Left ventricle myocardium inferior (tissue), 1 donor: ENCODE measurements at regions not wholly inside any gene's neighbourhood (a gene's known extent, or its start where the extent isn't known, plus 50 kb on each side); places are given as distances from the start of the nearest gene placed in this dataset.

Source experiments
- DNase-seq: peaks from one replicate; pipeline ENCODE4 v3.0.0-alpha.2; 2020
- H3K27ac ChIP-seq: fragments of 200-600 bp; replicated peaks from 2 replicates; pipeline ENCODE4 v1.8.0; 2021
- H3K27me3 ChIP-seq: fragments of 200-600 bp; 2 replicates; pipeline ENCODE4 v1.8.0; 2021; ENCODE audit warnings: low read depth
- H3K36me3 ChIP-seq: fragments of 200-600 bp; 2 replicates; pipeline ENCODE4 v1.8.0; 2021
- H3K4me1 ChIP-seq: fragments of 200-600 bp; 2 replicates; pipeline ENCODE4 v1.8.0; 2021
- H3K4me3 ChIP-seq: fragments of 200-600 bp; 2 replicates; pipeline ENCODE4 v1.8.0; 2021; ENCODE audit warnings: mild to moderate bottlenecking, moderate library complexity
- H3K9me3 ChIP-seq: fragments of 200-600 bp; replicated peaks from 2 replicates; pipeline ENCODE4 v1.8.0; 2021
- intact Hi-C: fragments of 100-400 bp; cut with micrococcal nuclease; formaldehyde crosslinking; loops from one replicate; pipeline ENCODE4 v1.11.0; 2022
- TF ChIP-seq, protein P1 (sequence below): fragments of 200-600 bp; IDR thresholded peaks from 2 replicates; pipeline ENCODE4 v1.8.0; 2021; ENCODE audit warnings: antibody characterized with exemption, mild to moderate bottlenecking, borderline replicate concordance
- donor health status: DM: no; HTN: yes; CAD: no; lungs with severe emphysema.

GRCh38 chr3:191695815-191696153 is 234.8 kb downstream of the PYDC2 start:
- Histone ChIP-seq H3K27me3 (no peaks in the 10 kb centered on the region), H3K4me3 (no peak overlapping the region), H3K4me1 (no peaks in the 10 kb centered on the region), H3K9me3 (no peaks in the 10 kb centered on the region), H3K27ac (no peak overlapping the region), H3K36me3 (no peaks in the 10 kb centered on the region)
- TF ChIP-seq, protein P1, sequence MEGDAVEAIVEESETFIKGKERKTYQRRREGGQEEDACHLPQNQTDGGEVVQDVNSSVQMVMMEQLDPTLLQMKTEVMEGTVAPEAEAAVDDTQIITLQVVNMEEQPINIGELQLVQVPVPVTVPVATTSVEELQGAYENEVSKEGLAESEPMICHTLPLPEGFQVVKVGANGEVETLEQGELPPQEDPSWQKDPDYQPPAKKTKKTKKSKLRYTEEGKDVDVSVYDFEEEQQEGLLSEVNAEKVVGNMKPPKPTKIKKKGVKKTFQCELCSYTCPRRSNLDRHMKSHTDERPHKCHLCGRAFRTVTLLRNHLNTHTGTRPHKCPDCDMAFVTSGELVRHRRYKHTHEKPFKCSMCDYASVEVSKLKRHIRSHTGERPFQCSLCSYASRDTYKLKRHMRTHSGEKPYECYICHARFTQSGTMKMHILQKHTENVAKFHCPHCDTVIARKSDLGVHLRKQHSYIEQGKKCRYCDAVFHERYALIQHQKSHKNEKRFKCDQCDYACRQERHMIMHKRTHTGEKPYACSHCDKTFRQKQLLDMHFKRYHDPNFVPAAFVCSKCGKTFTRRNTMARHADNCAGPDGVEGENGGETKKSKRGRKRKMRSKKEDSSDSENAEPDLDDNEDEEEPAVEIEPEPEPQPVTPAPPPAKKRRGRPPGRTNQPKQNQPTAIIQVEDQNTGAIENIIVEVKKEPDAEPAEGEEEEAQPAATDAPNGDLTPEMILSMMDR = no peak
- DNase-seq = no peak
- intact Hi-C loops = no loop called here

DNA sequence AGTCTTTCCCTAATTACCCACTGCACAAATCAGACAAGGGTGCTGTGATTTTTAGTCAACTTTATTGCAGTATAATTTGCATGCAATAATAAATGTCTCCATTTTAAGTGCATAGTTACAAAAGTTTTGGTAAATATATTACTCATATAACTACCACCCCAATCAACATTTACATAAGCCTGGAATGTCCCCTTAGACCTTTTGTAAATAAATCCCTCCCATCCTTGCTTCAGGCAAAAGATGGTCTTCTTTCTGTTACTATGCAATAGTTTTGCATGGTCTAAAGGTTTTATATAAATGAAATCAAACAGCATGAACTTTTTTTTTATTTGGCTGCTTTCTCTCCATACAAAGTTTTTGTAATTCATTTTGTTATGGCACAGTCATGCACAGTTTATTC is 235.4 kb downstream of the PYDC2 start:
- intact Hi-C loops = no loop called here
- peaks cover 2% of the 10 kb centered on the region for H3K9me3 ChIP-seq
- DNase-seq = no peak
- no peaks in the 10 kb centered on the region for H3K27me3 ChIP-seq
- H3K36me3 ChIP-seq = no peaks in the 10 kb centered on the region
- no peak overlapping the region for H3K27ac ChIP-seq
- H3K4me1 ChIP-seq = no peaks in the 10 kb centered on the region
- H3K4me3 ChIP-seq = no peak overlapping the region
- TF ChIP-seq, protein P1 = no peak

GRCh38 chr3:191699546-191699945 is 238.6 kb downstream of the PYDC2 start:
- Histone ChIP-seq H3K4me3 (no peak overlapping the region), H3K27ac (no peak overlapping the region), H3K4me1 (no peaks in the 10 kb centered on the region), H3K27me3 (no peaks in the 10 kb centered on the region), H3K9me3 (peaks cover 10% of the 10 kb centered on the region), H3K36me3 (no peaks in the 10 kb centered on the region)
- TF ChIP-seq, protein P1 = no peak
- DNase-seq = no peak
- intact Hi-C loops = no loop called here

GRCh38 chr3:191702121-191702520 is 241.2 kb downstream of the PYDC2 start:
- intact Hi-C loops = no loop called here
- H3K9me3 ChIP-seq = peaks cover 23% of the 10 kb centered on the region
- H3K36me3 ChIP-seq = no peaks in the 10 kb centered on the region
- H3K4me1 ChIP-seq = no peaks in the 10 kb centered on the region
- no peak overlapping the region for H3K4me3 ChIP-seq
- DNase-seq = no peak
- no peaks in the 10 kb centered on the region for H3K27me3 ChIP-seq
- H3K27ac ChIP-seq = no peak overlapping the region
- TF ChIP-seq, protein P1 = no peak

DNA sequence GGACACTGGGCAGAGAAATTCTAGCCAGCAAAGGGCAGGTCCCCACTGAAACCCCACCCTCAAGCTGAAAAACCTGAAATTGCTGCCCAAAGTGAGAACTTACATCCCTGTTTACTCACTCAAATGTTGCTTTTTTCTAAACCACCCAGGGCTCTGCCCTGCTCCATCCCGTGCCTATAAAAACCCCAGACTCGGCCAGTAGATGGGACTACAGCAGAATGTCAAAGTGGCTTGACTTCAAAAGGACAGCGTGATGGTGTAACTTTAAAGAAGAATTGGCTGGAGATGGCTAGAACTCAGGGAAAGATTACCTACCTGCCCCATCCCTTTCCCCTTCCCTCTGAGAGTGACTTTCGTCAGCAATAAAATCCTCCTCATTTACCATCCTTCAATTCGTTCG is 246.9 kb downstream of the PYDC2 start:
- peaks cover 23% of the 10 kb centered on the region for H3K9me3 ChIP-seq
- no peak overlapping the region for H3K4me3 ChIP-seq
- H3K27me3 ChIP-seq = no peaks in the 10 kb centered on the region
- intact Hi-C loops = no loop called here
- H3K4me1 ChIP-seq = no peaks in the 10 kb centered on the region
- no peak for DNase-seq
- TF ChIP-seq, protein P1 = no peak
- no peak overlapping the region for H3K27ac ChIP-seq
- no peaks in the 10 kb centered on the region for H3K36me3 ChIP-seq

GRCh38 chr3:191715585-191715984 is 254.6 kb downstream of the PYDC2 start:
- Histone ChIP-seq H3K27me3 (no peaks in the 10 kb centered on the region), H3K27ac (peak overlapping the region; percentile 48), H3K4me3 (no peak overlapping the region), H3K36me3 (no peaks in the 10 kb centered on the region), H3K9me3 (peaks cover 10% of the 10 kb centered on the region), H3K4me1 (peaks cover 16% of the 10 kb centered on the region)
- no peak for DNase-seq
- intact Hi-C loops = no loop called here
- TF ChIP-seq, protein P1 = no peak
